Endothelial cell of umbilical vein (primary cell): ENCODE measurements at regions not wholly inside any gene's neighbourhood (a gene's known extent, or its start where the extent isn't known, plus 50 kb on each side); places are given as distances from the start of the nearest gene placed in this dataset.

ENCODE experiments used
- BruUV-seq: library from RNA; stranded (reverse); fragments of 400-500 nt; replicated peaks from 2 replicates; lab custom pipeline; 2021; lab: Mats Ljungman, UMichigan
- CTCF ChIA-PET: fragments of 300-600, 350-600 bp; sonication (Branson Sonifier 250); formaldehyde crosslinking; loops from one replicate; lab custom pipeline; 2021; ENCODE audit warnings: antibody characterized with exemption, inconsistent platforms; lab: Charles Lee
- POLR2A ChIA-PET: fragments of 300-600, 350-600 bp; sonication (Branson Sonifier 250); formaldehyde crosslinking; loops from one replicate; lab custom pipeline; 2021; ENCODE audit warnings: antibody characterized with exemption, inconsistent platforms; lab: Charles Lee
- DNase-seq: peaks from one replicate; pipeline ENCODE4 v3.0.0-alpha.2; 2011; ENCODE audit warnings: low read depth, low spot score
- FAIRE-seq: peaks from 2 replicates; lab custom pipeline; 2011; peaks lifted over from hg19 to GRCh38; lab: Jason Lieb, UNC
- H2AFZ ChIP-seq: 2 replicates; pipeline ENCODE4 v1.6.0; 2012; ENCODE audit warnings: low read depth, low read length, control low read depth, inconsistent platforms
- H3K27ac ChIP-seq: 2 replicates; pipeline ENCODE4 v1.5.1; 2011; ENCODE audit warnings: low read depth, mild to moderate bottlenecking, control low read depth, low read length, moderate library complexity; ENCODE audit not compliant: insufficient read depth
- H3K27me3 ChIP-seq, 2 experiments: 2 replicates each; pipeline versions ENCODE4 v1.6.0 to v1.6.1; 2011; ENCODE audit warnings: low read length in 2 of 2, mixed read lengths in 1 of 2; ENCODE audit not compliant: control insufficient read depth in 2 of 2, insufficient read depth in 2 of 2
- H3K36me3 ChIP-seq, 2 experiments: 2 replicates in 1 of 2; 3 replicates in 1 of 2; pipeline ENCODE4 v1.5.1; 2011; ENCODE audit warnings: low read length in 2 of 2, mild to moderate bottlenecking in 1 of 2, moderate library complexity in 1 of 2; ENCODE audit not compliant: control insufficient read depth in 2 of 2, insufficient read depth in 2 of 2; ENCODE audit errors: extremely low read depth in 1 of 2
- H3K4me1 ChIP-seq: 3 replicates; pipeline ENCODE4 v1.5.1; 2011; ENCODE audit warnings: mild to moderate bottlenecking, low read length; ENCODE audit not compliant: control insufficient read depth, insufficient read depth; ENCODE audit errors: extremely low read depth
- H3K4me2 ChIP-seq: 2 replicates; pipeline ENCODE4 v1.6.1; 2011; ENCODE audit warnings: low read length, control low read depth, mixed read lengths; ENCODE audit not compliant: insufficient read depth
- H3K4me3 ChIP-seq, 3 experiments: fragments of 200-600 bp in 1 of 3; sonication (generic), shearing (Covaris generic) in 1 of 3; replicated peaks in 1 of 3; 2 replicates each; pipeline ENCODE4 v1.5.1; 2011 to 2016; ENCODE audit warnings: control low read depth in 3 of 3, low read length in 3 of 3, mild to moderate bottlenecking in 2 of 3, inconsistent platforms in 1 of 3, low read depth in 1 of 3, moderate library complexity in 1 of 3; ENCODE audit not compliant: insufficient read depth in 1 of 3
- H3K79me2 ChIP-seq: 2 replicates; pipeline ENCODE4 v1.6.0; 2012; ENCODE audit warnings: low read length, inconsistent platforms; ENCODE audit not compliant: control insufficient read depth, insufficient read depth
- H3K9ac ChIP-seq: replicated peaks from 2 replicates; pipeline ENCODE3; 2011; ENCODE audit warnings: low read length, control low read depth; ENCODE audit not compliant: insufficient read depth; ENCODE audit errors: extremely low read depth
- H3K9me1 ChIP-seq: replicated peaks from 3 replicates; pipeline ENCODE4 v1.6.0; 2011; ENCODE audit warnings: mild to moderate bottlenecking, low read length; ENCODE audit not compliant: control insufficient read depth, insufficient read depth; ENCODE audit errors: extremely low read depth
- H3K9me3 ChIP-seq: replicated peaks from 2 replicates; pipeline ENCODE4 v1.5.1; 2012; ENCODE audit warnings: low read length, inconsistent platforms; ENCODE audit not compliant: control insufficient read depth, insufficient read depth
- H4K20me1 ChIP-seq: replicated peaks from 2 replicates; pipeline ENCODE3; 2011; ENCODE audit warnings: mild to moderate bottlenecking, low read length; ENCODE audit not compliant: control insufficient read depth, insufficient read depth; ENCODE audit errors: extremely low read depth
- CTCF ChIP-seq, 2 donors: IDR thresholded peaks; 1 replicate in 1 of 2; 2 replicates in 1 of 2; pipeline ENCODE4 v1.5.1; 2011; ENCODE audit warnings: low read length in 2 of 2, mild to moderate bottlenecking in 2 of 2, moderate library complexity in 2 of 2, control low read depth in 1 of 2, inconsistent platforms in 1 of 2, low read depth in 1 of 2; ENCODE audit not compliant: insufficient read depth in 1 of 2; ENCODE audit errors: extremely low read depth in 1 of 2
- EZH2 ChIP-seq: IDR thresholded peaks from 2 replicates; pipeline ENCODE4 v1.6.1; 2012; ENCODE audit warnings: borderline replicate concordance, low read depth, mild to moderate bottlenecking, moderate library complexity, low read length, inconsistent platforms; ENCODE audit not compliant: severe bottlenecking
- FOS ChIP-seq: IDR thresholded peaks from 2 replicates; pipeline ENCODE4 v1.6.1; 2011; ENCODE audit warnings: mild to moderate bottlenecking, low read length, moderate library complexity, borderline replicate concordance; ENCODE audit not compliant: insufficient read depth
- GATA2 ChIP-seq: IDR thresholded peaks from 2 replicates; pipeline ENCODE4 v1.7.0; 2011; ENCODE audit warnings: low read depth, mild to moderate bottlenecking, moderate library complexity, mixed read lengths, low read length; ENCODE audit not compliant: insufficient read length, insufficient read depth
- JUN ChIP-seq: IDR thresholded peaks from 2 replicates; pipeline ENCODE4 v1.6.1; 2011; ENCODE audit warnings: borderline replicate concordance, low read depth; ENCODE audit not compliant: insufficient read length, insufficient read depth
- MYC ChIP-seq: IDR thresholded peaks from one replicate; pipeline ENCODE4 v1.6.1; 2011; ENCODE audit warnings: mild to moderate bottlenecking, low read depth, low read length
- POLR2AphosphoS5 ChIP-seq: IDR thresholded peaks from 2 replicates; pipeline ENCODE4 v1.6.1; 2012; ENCODE audit warnings: low read depth, mild to moderate bottlenecking, control low read depth, low read length, moderate library complexity; ENCODE audit not compliant: insufficient read depth
- dilution Hi-C: fragments of 300-500 bp; cut with MboI; formaldehyde crosslinking; loops from one replicate; pipeline ENCODE4 v1.15.0; 2019; ENCODE audit warnings: low sequenced_read_pairs; ENCODE audit not compliant: extremely low pct_ligation_motif_present
- intact Hi-C: fragments of 100-400 bp; cut with micrococcal nuclease; formaldehyde crosslinking; loops from one replicate; pipeline ENCODE4 v1.10.0; 2022
- TF ChIP-seq, protein P1 (sequence below): IDR thresholded peaks from 2 replicates; pipeline ENCODE4 v1.6.1; 2011; ENCODE audit not compliant: insufficient read depth, insufficient read length

GRCh38 chr13:68439817-68440216, 1209.7 kb upstream of the PCDH9 start:
- Histone ChIP-seq H3K4me1 (peaks cover 2% of the 10 kb centered on the region), H3K36me3 (no peaks in the 10 kb centered on the region), H3K9me3 (no peaks in the 10 kb centered on the region), H3K27ac (no peak overlapping the region), H3K4me2 (no peak overlapping the region), H3K9me1 (no peaks in the 10 kb centered on the region), H3K79me2 (no peaks in the 10 kb centered on the region), H3K9ac (no peak overlapping the region), H2AFZ (no peak overlapping the region), H3K4me3 (no peak overlapping the region), H4K20me1 (no peaks in the 10 kb centered on the region), H3K27me3 (no peaks in the 10 kb centered on the region)
- intact Hi-C loops (no loop called here), dilution Hi-C loops (no loop called here)
- ChIA-PET CTCF (no interaction called here), POLR2A (no interaction called here)
- peak; percentile 49 for FAIRE-seq
- DNase-seq: peak; percentile 60
- no peak for TF ChIP-seq MYC
- TF ChIP-seq, protein P1, sequence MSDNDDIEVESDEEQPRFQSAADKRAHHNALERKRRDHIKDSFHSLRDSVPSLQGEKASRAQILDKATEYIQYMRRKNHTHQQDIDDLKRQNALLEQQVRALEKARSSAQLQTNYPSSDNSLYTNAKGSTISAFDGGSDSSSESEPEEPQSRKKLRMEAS: no peak
- no peak for TF ChIP-seq EZH2
- peak; percentile 84 for TF ChIP-seq JUN
- TF ChIP-seq FOS: peak; percentile 77
- TF ChIP-seq POLR2AphosphoS5: peak; percentile 31
- TF ChIP-seq CTCF (IDR thresholded peaks at IDR 0.05; ENCODE audit: extremely low read depth in 1 of 2, insufficient read depth in 1 of 2, low read depth in 1 of 2, low read length in 2 of 2): no peak
- TF ChIP-seq GATA2: peak; percentile 86
- BruUV-seq: no TSS peak
